Right lobe of liver (tissue), 4 donors: ENCODE measurements at regions not wholly inside any gene's neighbourhood (a gene's known extent, or its start where the extent isn't known, plus 50 kb on each side); places are given as distances from the start of the nearest gene placed in this dataset.
"Not testable (repeated sequence)": the region's sequence is repeated elsewhere in the genome, so short reads cannot be mapped to it uniquely, and the experiment has no call there.

Experiments
- POLR2A ChIP-seq: fragments of 450-650 bp; IDR thresholded peaks from one replicate; pipeline ENCODE4 v1.6.1; 2017; ENCODE audit warnings: antibody characterized with exemption, mild to moderate bottlenecking
- TF ChIP-seq, protein P1 (sequence below), 4 donors: fragments of 200-600 bp in 3 of 4; fragments of 450-650 bp in 1 of 4; IDR thresholded peaks; one replicate each; pipeline versions ENCODE4 v1.5.1 to v1.8.0; 2016 to 2022; ENCODE audit warnings: antibody characterized with exemption in 4 of 4, mild to moderate bottlenecking in 2 of 4
- donor health status: DM: no; HTN: no; CAD: no.
- donor health status: DM: no; HTN: no; CAD: no.
- donor health status: DM: no; HTN: yes; CAD: no.

DNA sequence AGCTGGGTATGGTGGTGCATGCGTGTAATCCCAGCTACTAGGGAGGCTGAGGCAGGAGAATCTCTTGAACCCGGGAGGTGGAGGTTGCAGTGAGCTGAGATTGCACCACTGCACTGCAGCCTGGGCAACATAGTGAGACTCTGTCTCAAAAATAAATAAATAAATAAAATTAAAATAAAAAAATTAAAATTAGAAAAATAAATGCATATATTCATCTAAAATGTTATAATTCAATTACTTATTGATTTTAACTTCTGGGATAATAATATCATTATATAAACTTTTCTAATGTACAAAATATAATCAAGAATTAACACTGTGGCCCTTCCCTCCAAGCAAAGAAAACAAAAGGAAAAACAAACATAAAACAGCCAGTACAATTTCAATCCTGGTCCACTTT, 485.4 kb upstream of the SOX11 start:
- TF ChIP-seq, protein P1, sequence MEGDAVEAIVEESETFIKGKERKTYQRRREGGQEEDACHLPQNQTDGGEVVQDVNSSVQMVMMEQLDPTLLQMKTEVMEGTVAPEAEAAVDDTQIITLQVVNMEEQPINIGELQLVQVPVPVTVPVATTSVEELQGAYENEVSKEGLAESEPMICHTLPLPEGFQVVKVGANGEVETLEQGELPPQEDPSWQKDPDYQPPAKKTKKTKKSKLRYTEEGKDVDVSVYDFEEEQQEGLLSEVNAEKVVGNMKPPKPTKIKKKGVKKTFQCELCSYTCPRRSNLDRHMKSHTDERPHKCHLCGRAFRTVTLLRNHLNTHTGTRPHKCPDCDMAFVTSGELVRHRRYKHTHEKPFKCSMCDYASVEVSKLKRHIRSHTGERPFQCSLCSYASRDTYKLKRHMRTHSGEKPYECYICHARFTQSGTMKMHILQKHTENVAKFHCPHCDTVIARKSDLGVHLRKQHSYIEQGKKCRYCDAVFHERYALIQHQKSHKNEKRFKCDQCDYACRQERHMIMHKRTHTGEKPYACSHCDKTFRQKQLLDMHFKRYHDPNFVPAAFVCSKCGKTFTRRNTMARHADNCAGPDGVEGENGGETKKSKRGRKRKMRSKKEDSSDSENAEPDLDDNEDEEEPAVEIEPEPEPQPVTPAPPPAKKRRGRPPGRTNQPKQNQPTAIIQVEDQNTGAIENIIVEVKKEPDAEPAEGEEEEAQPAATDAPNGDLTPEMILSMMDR (IDR thresholded peaks at IDR 0.05) = not testable (repeated sequence)
- not testable (repeated sequence) for TF ChIP-seq POLR2A
